ENCODE measurements at regions not wholly inside any gene's neighbourhood (a gene's known extent, or its start where the extent isn't known, plus 50 kb on each side); places are given as distances from the start of the nearest gene placed in this dataset.

- DNase-seq: no peak
Measured at GRCh38 chr4:97468272-97468671, 675.0 kb downstream of the STPG2 start.

- no peak for DNase-seq
Measured at GRCh38 chr4:97475621-97476020, 667.7 kb downstream of the STPG2 start.

GRCh38 chr4:97477974-97478373, 665.3 kb downstream of the STPG2 start:
- no peak for DNase-seq

- no peak for DNase-seq
Measured at GRCh38 chr4:97479388-97479787, 663.9 kb downstream of the STPG2 start.

GRCh38 chr4:97491856-97492255, 651.4 kb downstream of the STPG2 start:
- DNase-seq: no peak

- DNase-seq: no peak
Measured at GRCh38 chr4:97493815-97494518, 649.3 kb downstream of the STPG2 start.

- DNase-seq: no peak
Measured at GRCh38 chr4:97496298-97496873, 646.9 kb downstream of the STPG2 start.

- DNase-seq: no peak
Measured at GRCh38 chr4:97498875-97499274, 644.4 kb downstream of the STPG2 start.

GRCh38 chr4:97500423-97500822, 642.9 kb downstream of the STPG2 start:
- no peak for DNase-seq

GRCh38 chr4:97504713-97505112, 638.6 kb downstream of the STPG2 start:
- DNase-seq: no peak

- no peak for DNase-seq
Measured at GRCh38 chr4:97507587-97508245, 635.6 kb downstream of the STPG2 start.
